ENCODE measurements at regions not wholly inside any gene's neighbourhood (a gene's known extent, or its start where the extent isn't known, plus 50 kb on each side); places are given as distances from the start of the nearest gene placed in this dataset.

DNA sequence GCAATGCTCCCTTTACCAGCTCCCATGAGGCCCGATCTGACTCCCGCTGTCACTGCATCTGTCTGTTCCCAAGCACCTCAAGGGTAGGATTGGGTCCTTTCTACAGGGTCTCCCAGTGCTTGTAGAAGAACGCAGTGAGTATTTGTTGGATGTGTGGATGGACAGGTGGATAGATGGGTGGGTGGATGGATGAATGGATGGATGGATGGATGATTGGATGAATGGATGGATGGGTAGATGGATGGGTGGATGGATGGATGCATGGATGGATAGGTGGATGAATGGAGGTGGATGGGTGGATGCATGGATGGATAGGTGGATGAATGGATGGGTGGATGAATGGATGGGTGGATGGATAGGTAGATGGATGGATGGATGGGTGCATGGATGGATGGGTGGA is 91.6 kb downstream of the HS1BP3 start:
- Mint-ChIP-seq H3K4me3 (no peak overlapping the region), H3K36me3 (no peaks in the 10 kb centered on the region), H3K9me3 (no peaks in the 10 kb centered on the region), H3K27ac (no peak overlapping the region), H3K4me1 (ENCODE audit: low read depth) (no peaks in the 10 kb centered on the region), H3K27me3 (peaks cover 6% of the 10 kb centered on the region)
- intact Hi-C loops (cut with micrococcal nuclease), result no loop called here
- ChIA-PET POLR2A (no interaction called here), CTCF (no interaction called here)
- DNase-seq, result no peak

DNA sequence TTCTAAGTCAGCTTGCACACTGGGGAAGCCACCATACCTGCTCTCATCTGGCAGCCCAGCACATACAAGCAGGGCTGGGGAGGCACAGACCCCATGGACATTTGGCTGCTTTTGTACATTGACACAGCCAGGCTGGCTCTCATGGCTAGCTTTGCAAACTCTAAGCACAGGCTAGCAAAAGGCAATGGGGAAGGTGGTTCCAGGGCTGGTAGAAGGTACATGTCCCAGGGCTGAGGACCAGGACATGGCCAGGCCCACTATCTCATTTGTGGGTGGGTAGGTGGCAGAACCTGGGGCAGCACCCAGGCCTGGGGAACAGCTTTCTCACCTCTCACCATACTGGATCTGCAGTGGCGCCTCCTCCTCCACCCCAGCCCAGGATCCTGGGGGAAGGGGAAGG is 90.9 kb downstream of the HS1BP3 start:
- POLR2A ChIA-PET, result no interaction called here
- Mint-ChIP-seq H3K27me3 (peaks cover 6% of the 10 kb centered on the region), H3K4me1 (ENCODE audit: low read depth) (no peaks in the 10 kb centered on the region), H3K9me3 (no peaks in the 10 kb centered on the region), H3K27ac (no peak overlapping the region), H3K36me3 (no peaks in the 10 kb centered on the region), H3K4me3 (no peak overlapping the region)
- no peak for DNase-seq
- intact Hi-C loops (cut with micrococcal nuclease), result no loop called here
- CTCF ChIA-PET, result no interaction called here

- Mint-ChIP-seq H3K27me3 (peaks cover 6% of the 10 kb centered on the region), H3K9me3 (no peaks in the 10 kb centered on the region), H3K36me3 (no peaks in the 10 kb centered on the region), H3K4me3 (no peak overlapping the region), H3K27ac (no peak overlapping the region), H3K4me1 (ENCODE audit: low read depth) (no peaks in the 10 kb centered on the region)
- ChIA-PET CTCF (no interaction called here), POLR2A (no interaction called here)
- intact Hi-C loops (cut with micrococcal nuclease), result no loop called here
- DNase-seq, result no peak
Measured at GRCh38 chr2:20560891-20561636, 89.8 kb downstream of the HS1BP3 start.

GRCh38 chr2:20561637-20562454 is 89.1 kb downstream of the HS1BP3 start:
- POLR2A ChIA-PET, result no interaction called here
- Mint-ChIP-seq H3K36me3 (no peaks in the 10 kb centered on the region), H3K27me3 (peaks cover 6% of the 10 kb centered on the region), H3K9me3 (no peaks in the 10 kb centered on the region), H3K4me1 (ENCODE audit: low read depth) (no peaks in the 10 kb centered on the region), H3K27ac (no peak overlapping the region), H3K4me3 (no peak overlapping the region)
- CTCF ChIA-PET, result no interaction called here
- no peak for DNase-seq
- intact Hi-C loops (cut with micrococcal nuclease), result no loop called here

DNA sequence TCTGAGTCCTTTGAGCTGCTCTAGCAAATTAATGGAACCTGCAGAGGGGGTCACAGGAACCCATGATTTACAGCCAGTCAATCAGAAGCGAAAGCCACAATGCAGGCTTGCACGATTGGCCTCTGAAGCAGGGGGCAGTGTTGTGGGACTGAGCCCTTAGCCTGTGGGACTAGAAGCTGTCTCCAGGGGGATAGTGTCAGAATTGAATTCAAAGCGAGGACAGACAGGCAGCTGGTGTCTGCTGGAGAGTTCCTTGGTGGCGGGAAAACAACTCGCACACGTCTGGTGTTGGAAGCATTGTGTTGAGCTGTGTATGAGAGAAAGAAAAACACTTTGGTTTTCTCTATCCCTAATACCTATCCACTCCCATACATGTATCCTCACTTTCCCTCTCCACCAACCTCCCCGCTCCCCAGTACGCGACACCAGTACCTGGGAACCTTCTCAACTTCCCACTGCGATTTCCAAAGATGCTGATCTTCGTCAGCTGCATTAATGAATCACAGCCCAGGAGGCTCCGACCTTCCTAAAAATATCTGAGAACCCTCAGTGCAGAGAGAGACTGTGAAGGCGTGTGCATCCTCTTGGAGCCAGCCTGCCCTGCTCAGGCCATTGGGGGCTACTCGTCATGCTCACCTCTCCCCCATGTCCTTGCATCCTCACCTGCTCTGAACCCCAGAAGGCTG is 88.2 kb downstream of the HS1BP3 start:
- Mint-ChIP-seq H3K4me3 (no peak overlapping the region), H3K9me3 (no peaks in the 10 kb centered on the region), H3K36me3 (no peaks in the 10 kb centered on the region), H3K27ac (no peak overlapping the region), H3K4me1 (ENCODE audit: low read depth) (no peaks in the 10 kb centered on the region), H3K27me3 (peaks cover 6% of the 10 kb centered on the region)
- CTCF ChIA-PET, result no interaction called here
- no peak for DNase-seq
- POLR2A ChIA-PET, result no interaction called here
- intact Hi-C loops (cut with micrococcal nuclease), result no loop called here

- Mint-ChIP-seq H3K9me3 (no peaks in the 10 kb centered on the region), H3K4me1 (ENCODE audit: low read depth) (no peaks in the 10 kb centered on the region), H3K4me3 (no peak overlapping the region), H3K36me3 (no peaks in the 10 kb centered on the region), H3K27me3 (peaks cover 2% of the 10 kb centered on the region), H3K27ac (no peak overlapping the region)
- CTCF ChIA-PET, result no interaction called here
- POLR2A ChIA-PET, result no interaction called here
- DNase-seq, result no peak
- intact Hi-C loops (cut with micrococcal nuclease), result no loop called here
Measured at GRCh38 chr2:20563251-20563650, 87.6 kb downstream of the HS1BP3 start.

DNA sequence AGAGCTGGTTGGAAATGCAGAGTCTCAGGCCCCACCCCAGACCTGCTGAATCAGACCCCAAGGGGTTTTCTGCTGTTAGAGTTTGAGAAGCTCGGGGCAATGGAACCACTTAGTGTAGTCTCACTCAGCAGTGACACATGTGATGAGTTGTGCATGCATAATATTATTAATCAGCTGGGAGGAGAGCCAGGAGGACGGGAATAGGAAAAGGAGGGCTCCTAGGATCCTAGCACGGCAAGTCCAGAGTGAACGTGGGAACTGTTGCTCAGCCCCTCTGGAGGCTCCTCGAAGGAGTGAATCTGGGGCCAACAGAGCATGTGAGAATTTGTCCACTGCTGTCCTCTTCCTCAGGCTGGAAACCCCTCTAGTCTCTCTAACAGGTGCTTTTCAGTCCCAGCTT is 87.1 kb downstream of the HS1BP3 start:
- CTCF ChIA-PET, result no interaction called here
- Mint-ChIP-seq H3K36me3 (no peaks in the 10 kb centered on the region), H3K27ac (no peak overlapping the region), H3K27me3 (no peaks in the 10 kb centered on the region), H3K9me3 (no peaks in the 10 kb centered on the region), H3K4me1 (ENCODE audit: low read depth) (no peaks in the 10 kb centered on the region), H3K4me3 (no peak overlapping the region)
- POLR2A ChIA-PET, result no interaction called here
- DNase-seq, result no peak
- intact Hi-C loops (cut with micrococcal nuclease), result no loop called here

- H3K4me1 Mint-ChIP-seq (ENCODE audit: low read depth), result no peaks in the 10 kb centered on the region
- ChIA-PET CTCF (no interaction called here), POLR2A (no interaction called here)
- intact Hi-C loops (cut with micrococcal nuclease), result no loop called here
- no peak overlapping the region for H3K27ac Mint-ChIP-seq
- no peak for DNase-seq
- no peaks in the 10 kb centered on the region for H3K36me3 Mint-ChIP-seq
- H3K27me3 Mint-ChIP-seq, result no peaks in the 10 kb centered on the region
- H3K9me3 Mint-ChIP-seq, result no peaks in the 10 kb centered on the region
- no peak overlapping the region for H3K4me3 Mint-ChIP-seq
Measured at GRCh38 chr2:20565101-20565622, 85.7 kb downstream of the HS1BP3 start.

- H3K27me3 Mint-ChIP-seq, result no peaks in the 10 kb centered on the region
- CTCF ChIA-PET, result interaction anchor here (1.0 kb wide), 1 partner anchor 76 kb away, joined by 3 read pairs; no protein-coding TSS in a partner anchor
- no peak overlapping the region for H3K4me3 Mint-ChIP-seq
- no peak for DNase-seq
- POLR2A ChIA-PET, result no interaction called here
- H3K27ac Mint-ChIP-seq, result no peak overlapping the region
- no peaks in the 10 kb centered on the region for H3K4me1 Mint-ChIP-seq (ENCODE audit: low read depth)
- no peaks in the 10 kb centered on the region for H3K36me3 Mint-ChIP-seq
- intact Hi-C loops (cut with micrococcal nuclease), result no loop called here
- H3K9me3 Mint-ChIP-seq, result no peaks in the 10 kb centered on the region
Measured at GRCh38 chr2:20565623-20566236, 85.2 kb downstream of the HS1BP3 start.

DNA sequence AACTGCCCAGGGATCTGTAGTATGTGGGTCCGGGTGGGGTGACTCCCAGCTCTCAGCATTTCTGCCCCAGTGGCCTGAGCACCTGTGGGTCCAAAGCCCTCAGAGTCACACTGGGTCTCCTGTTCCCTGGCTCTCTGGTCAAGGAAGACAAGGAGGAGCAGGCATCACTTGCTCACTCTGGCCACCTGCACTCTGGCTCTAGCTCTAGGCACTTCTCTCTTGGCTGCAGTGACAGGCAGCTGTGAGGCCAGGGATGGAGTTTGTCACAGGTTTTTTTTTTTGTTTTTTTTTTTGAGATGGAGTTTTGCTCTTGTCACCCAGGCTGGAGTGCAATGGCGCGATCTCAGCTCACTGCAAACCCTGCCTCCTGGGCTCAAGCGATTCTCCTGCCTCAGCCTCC is 84.6 kb downstream of the HS1BP3 start:
- Mint-ChIP-seq H3K27ac (no peak overlapping the region), H3K9me3 (no peaks in the 10 kb centered on the region), H3K27me3 (no peaks in the 10 kb centered on the region), H3K4me3 (no peak overlapping the region), H3K36me3 (no peaks in the 10 kb centered on the region), H3K4me1 (ENCODE audit: low read depth) (no peaks in the 10 kb centered on the region)
- DNase-seq, result no peak
- POLR2A ChIA-PET, result no interaction called here
- CTCF ChIA-PET, result interaction anchor here (1.0 kb wide), 1 partner anchor 76 kb away, joined by 3 read pairs; no protein-coding TSS in a partner anchor
- intact Hi-C loops (cut with micrococcal nuclease), result no loop called here

DNA sequence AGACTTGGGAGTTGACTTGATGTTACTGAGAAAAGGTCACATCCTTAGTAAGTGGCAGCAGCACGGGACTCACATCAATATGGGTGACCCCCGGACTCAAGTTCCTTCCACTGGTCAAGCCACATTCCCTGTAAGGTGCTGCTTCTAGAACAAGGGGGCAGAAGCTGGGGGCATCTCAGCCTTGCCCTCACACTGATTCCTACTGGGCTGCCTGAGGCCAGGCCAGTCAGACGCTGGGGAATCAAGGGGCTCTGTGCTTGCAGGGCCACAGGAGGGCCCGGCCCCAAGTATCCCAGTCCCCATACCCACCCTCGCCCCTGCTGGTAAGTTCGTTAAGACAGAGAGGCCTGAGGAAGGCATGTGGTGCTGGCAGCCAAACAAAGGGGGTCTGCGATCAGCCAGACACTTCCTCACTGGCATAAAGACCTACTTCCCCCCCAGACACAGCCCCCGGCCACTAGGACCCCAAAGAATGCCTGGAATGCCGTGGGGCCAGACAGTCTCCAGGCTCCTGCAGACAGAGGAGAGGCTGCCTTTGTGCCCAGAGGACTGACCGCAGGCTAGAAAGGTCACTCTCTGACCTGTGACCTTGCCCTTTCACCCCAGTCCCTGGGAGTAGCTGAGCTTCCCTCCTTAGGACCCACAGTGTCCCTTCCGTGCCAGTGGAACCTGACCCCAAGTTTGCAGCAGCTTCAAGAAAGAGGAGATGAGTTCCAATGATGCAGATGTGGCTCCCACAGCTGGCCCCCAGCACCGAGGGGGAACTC is 83.6 kb downstream of the HS1BP3 start:
- ChIA-PET POLR2A (no interaction called here), CTCF (no interaction called here)
- Mint-ChIP-seq H3K27ac (no peak overlapping the region), H3K27me3 (no peaks in the 10 kb centered on the region), H3K9me3 (no peaks in the 10 kb centered on the region), H3K4me3 (no peak overlapping the region), H3K36me3 (no peaks in the 10 kb centered on the region), H3K4me1 (ENCODE audit: low read depth) (peaks cover 4% of the 10 kb centered on the region)
- intact Hi-C loops (cut with micrococcal nuclease), result no loop called here
- DNase-seq, result no peak

All from activated CD4-positive, alpha-beta memory T cell treated with anti-CD3 and anti-CD28 coated beads for 36 hours (primary cell).